Breast epithelium (tissue), 3 donors: ENCODE measurements at regions not wholly inside any gene's neighbourhood (a gene's known extent, or its start where the extent isn't known, plus 50 kb on each side); places are given as distances from the start of the nearest gene placed in this dataset.

Experiments
- POLR2A ChIP-seq: fragments of 450-650 bp; IDR thresholded peaks from one replicate; pipeline ENCODE4 v1.6.1; 2016; ENCODE audit warnings: antibody characterized with exemption, mild to moderate bottlenecking, moderate library complexity
- TF ChIP-seq, protein P1 (sequence below), 3 donors: fragments of 450-650 bp; IDR thresholded peaks; one replicate each; pipeline ENCODE4 v1.5.1; 2016 to 2017; ENCODE audit warnings: antibody characterized with exemption in 3 of 3, mild to moderate bottlenecking in 3 of 3, moderate library complexity in 3 of 3

DNA sequence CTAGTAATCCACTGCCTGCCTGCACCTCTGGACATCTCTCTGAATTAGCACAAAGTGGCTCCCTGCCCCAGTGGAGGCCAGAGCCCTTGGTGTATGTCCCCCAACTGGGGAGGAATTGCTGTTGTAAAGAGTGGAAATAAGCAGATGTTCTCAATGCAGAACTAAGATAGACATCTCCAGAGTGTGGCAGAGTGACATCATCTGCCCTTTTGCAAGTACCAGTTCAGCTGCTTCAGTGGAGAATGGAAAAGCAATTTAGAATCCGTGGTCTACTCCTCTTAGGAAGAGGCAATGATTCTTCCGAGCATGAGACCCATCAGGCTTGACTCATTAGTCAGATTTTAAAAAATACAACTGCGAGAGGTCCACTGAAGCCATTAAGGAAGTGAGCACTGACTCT is 1512.0 kb upstream of the GOT2 start:
- TF ChIP-seq, protein P1, sequence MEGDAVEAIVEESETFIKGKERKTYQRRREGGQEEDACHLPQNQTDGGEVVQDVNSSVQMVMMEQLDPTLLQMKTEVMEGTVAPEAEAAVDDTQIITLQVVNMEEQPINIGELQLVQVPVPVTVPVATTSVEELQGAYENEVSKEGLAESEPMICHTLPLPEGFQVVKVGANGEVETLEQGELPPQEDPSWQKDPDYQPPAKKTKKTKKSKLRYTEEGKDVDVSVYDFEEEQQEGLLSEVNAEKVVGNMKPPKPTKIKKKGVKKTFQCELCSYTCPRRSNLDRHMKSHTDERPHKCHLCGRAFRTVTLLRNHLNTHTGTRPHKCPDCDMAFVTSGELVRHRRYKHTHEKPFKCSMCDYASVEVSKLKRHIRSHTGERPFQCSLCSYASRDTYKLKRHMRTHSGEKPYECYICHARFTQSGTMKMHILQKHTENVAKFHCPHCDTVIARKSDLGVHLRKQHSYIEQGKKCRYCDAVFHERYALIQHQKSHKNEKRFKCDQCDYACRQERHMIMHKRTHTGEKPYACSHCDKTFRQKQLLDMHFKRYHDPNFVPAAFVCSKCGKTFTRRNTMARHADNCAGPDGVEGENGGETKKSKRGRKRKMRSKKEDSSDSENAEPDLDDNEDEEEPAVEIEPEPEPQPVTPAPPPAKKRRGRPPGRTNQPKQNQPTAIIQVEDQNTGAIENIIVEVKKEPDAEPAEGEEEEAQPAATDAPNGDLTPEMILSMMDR (IDR thresholded peaks at IDR 0.05) = no peak
- TF ChIP-seq POLR2A = no peak
